Fibroblast of skin of abdomen (primary cell): ENCODE measurements at regions not wholly inside any gene's neighbourhood (a gene's known extent, or its start where the extent isn't known, plus 50 kb on each side); places are given as distances from the start of the nearest gene placed in this dataset.

ENCODE experiments used
- DNase-seq: peaks from one replicate; pipeline ENCODE4 v3.0.0-alpha.2; 2013

- peak; percentile 71 for DNase-seq
Observed at GRCh38 chr1:240000634-240001033, 91.0 kb upstream of the FMN2 start.

- no peak for DNase-seq
Observed at GRCh38 chr1:240001177-240001740, 90.4 kb upstream of the FMN2 start.

GRCh38 chr1:240004086-240004749 is 87.5 kb upstream of the FMN2 start:
- DNase-seq, result no peak

DNA sequence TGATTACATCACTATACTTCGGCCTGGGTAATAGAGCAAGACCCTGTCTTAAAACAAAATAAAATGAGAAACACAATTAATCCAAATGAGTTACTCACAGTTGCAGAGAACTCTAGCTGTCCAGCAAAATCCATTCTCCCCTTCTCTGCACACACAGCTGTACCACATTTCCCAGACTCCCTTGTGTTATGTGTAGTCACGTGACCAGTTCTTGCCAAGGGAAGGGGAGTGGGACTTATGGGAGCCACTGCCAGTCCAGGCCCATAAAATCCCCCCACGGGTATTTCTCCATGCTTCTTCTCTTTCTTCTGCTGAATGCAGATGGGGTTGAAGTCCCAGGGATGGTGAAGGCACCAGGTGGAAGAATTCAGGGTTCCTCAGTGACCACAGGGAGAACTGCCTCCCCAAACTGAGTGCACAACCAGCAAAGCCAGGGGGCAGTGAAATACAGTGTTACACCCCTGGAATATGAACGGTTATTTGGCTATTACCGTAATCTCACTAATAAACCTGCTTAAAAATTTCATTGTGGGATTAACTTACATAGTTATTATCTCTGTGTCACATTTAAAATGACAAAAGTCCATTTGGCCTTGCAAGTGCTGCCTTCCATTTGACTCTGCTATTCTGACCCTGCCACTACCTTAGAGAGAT is 85.6 kb upstream of the FMN2 start:
- no peak for DNase-seq

- no peak for DNase-seq
Observed at GRCh38 chr1:240008298-240008697, 83.4 kb upstream of the FMN2 start.

DNA sequence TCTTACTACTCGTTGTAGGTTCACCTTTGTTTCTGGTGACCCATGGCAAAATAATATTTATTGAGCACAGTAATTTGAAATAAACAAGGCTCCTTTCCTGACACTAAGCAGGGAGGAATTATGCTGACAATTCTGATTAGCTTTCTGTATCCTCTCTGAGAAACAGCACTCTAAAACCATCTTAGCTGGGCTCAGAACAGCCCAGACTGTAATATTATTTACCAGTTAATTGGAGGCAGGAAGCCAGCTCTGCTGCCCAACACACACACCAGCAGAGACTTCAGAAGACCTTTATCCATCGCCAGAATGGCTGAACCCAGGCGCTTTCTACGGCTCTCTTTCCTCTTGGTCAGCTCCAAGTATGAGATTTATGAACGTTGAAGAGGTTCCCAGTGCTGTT is 77.6 kb upstream of the FMN2 start:
- no peak for DNase-seq

DNA sequence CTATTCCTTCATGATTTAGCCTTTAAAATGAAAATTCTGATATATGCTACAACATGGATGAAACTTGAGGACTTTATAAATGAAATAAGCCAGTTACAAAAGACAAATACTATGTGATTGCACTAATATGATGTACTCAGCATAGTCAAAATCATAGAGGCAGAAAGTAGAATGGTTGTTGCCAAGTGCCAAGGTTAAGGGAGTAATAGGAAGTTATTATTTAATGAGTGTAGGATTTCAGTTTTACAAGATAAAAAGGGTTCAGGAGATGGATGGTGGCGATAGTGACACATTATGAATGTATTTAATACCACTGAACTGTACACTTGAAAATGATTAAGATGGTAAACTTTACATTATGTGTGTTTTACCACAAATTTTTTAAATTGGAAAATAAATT is 73.1 kb upstream of the FMN2 start:
- no peak for DNase-seq

- no peak for DNase-seq
Observed at GRCh38 chr1:240019524-240019923, 72.2 kb upstream of the FMN2 start.

GRCh38 chr1:240020871-240021270 is 70.8 kb upstream of the FMN2 start:
- no peak for DNase-seq

GRCh38 chr1:240021709-240022108 is 70.0 kb upstream of the FMN2 start:
- no peak for DNase-seq

GRCh38 chr1:240027059-240027462 is 64.6 kb upstream of the FMN2 start:
- peak; percentile 60 for DNase-seq

- DNase-seq, result peak; percentile 45
Observed at GRCh38 chr1:240029418-240029817, 62.3 kb upstream of the FMN2 start.

- peak; percentile 84 for DNase-seq
Observed at GRCh38 chr1:240030236-240030635, 61.4 kb upstream of the FMN2 start.

DNA sequence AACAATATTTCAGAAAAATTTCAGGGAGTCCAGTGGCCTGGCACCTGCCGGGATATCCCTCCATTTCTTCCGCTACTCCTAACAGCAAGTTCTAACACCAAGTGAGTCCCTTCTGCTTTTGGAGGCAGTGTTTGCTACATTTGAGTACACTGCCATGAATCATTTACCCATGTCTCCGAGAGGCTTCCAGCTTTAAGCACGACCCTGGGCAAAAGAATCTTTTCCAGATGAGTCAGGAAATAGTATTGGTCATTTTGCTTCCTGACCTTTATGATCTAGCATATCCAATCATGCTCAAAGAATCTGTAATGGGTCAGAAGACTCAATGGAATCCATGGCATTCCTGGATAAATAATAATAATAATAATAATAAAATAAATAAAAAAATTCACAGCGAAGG is 60.7 kb upstream of the FMN2 start:
- peak; percentile 94 for DNase-seq

DNA sequence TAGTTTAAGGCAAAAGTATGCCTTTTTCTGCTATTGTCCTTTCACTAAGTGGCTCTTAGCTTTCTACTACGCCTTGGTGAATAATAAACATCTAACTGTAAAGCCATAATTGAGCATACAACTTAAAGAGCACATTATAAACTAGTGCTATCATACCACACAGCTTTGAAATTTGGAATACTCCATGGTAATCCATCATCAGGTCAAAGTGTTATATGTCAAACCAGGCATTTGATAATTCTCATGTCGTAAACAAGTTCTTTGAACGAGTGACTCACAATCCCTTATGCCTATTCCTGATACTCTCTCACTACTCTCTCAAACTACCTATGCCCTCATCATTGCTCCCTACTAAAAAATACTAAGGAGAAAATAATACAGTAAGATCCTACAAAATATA is 60.3 kb upstream of the FMN2 start:
- peak; percentile 67 for DNase-seq

DNA sequence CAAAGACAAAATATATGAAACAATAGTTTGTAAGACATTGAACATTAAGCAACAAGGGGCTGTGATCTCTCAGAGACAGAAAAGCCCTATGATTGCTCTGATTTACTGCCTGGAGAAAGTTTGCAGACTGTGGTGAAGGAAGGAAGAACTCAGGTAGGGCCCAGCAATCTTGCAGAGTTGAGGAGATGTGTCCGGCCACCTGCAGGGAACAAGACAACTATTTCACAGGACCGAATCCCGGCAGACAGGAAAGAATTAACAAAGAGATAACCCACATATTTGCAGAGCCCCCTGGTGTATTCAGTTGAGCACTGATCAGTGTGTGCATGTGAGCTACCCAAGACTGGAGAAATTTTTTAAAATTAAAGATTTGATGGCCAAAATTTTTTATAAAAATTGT is 58.3 kb upstream of the FMN2 start:
- no peak for DNase-seq

GRCh38 chr1:240036526-240036925 is 55.2 kb upstream of the FMN2 start:
- DNase-seq, result no peak
